HEK293 (cell line): ENCODE measurements at regions not wholly inside any gene's neighbourhood (a gene's known extent, or its start where the extent isn't known, plus 50 kb on each side); places are given as distances from the start of the nearest gene placed in this dataset.

Source experiments
- CTCF ChIA-PET: fragments of 350-600 bp; formaldehyde crosslinking; extraction: SDS; loops from one replicate; lab custom pipeline; 2021; ENCODE audit warnings: antibody characterized with exemption; lab: Yijun Ruan, JAX
- POLR2A ChIA-PET: fragments of 300-600 bp; formaldehyde crosslinking; extraction: SDS; loops from one replicate; lab custom pipeline; 2020; ENCODE audit warnings: antibody characterized with exemption, inconsistent platforms; lab: Yijun Ruan, JAX
- H3K27ac ChIP-seq: fragments of 200-500 bp; sonication (Bioruptor generic); 2 replicates; pipeline ENCODE4 v1.5.1; 2014; ENCODE audit warnings: low read depth, low read length, control low read depth, inconsistent platforms; ENCODE audit errors: extremely low read depth
- H3K36me3 ChIP-seq, 2 experiments: fragments of 200-500 bp in 1 of 2; sonication (Bioruptor generic) in 1 of 2; 1 replicate in 1 of 2; 2 replicates in 1 of 2; pipeline ENCODE4 v1.5.1; 2014 to 2017; ENCODE audit warnings: inconsistent platforms in 2 of 2, low read length in 2 of 2; ENCODE audit not compliant: control insufficient read depth in 2 of 2, insufficient read depth in 1 of 2
- H3K4me1 ChIP-seq: fragments of 200-500 bp; sonication (Bioruptor generic); 2 replicates; pipeline ENCODE4 v1.5.1; 2014; ENCODE audit warnings: mild to moderate bottlenecking, low read length, inconsistent platforms; ENCODE audit not compliant: control insufficient read depth, insufficient read depth
- H3K4me3 ChIP-seq: 2 replicates; pipeline ENCODE4 v1.5.1; 2011; ENCODE audit warnings: low read depth, mild to moderate bottlenecking, control low read depth, low read length, moderate library complexity
- H3K9me3 ChIP-seq: fragments of 200-500 bp; sonication (Bioruptor generic); 2 replicates; pipeline ENCODE4 v1.5.1; 2014; ENCODE audit warnings: low read depth, low read length, inconsistent platforms; ENCODE audit not compliant: control insufficient read depth, insufficient read depth
- GLI4 ChIP-seq: fragments of 450-650 bp; formaldehyde crosslinking; IDR thresholded peaks from 2 replicates; pipeline ENCODE4 v1.5.1; 2016; ENCODE audit warnings: missing biosample characterization, missing genetic modification characterization
- HIC1 ChIP-seq: fragments of 450-650 bp; formaldehyde crosslinking; IDR thresholded peaks from 2 replicates; pipeline ENCODE4 v1.5.1; 2016; ENCODE audit warnings: missing biosample characterization, missing genetic modification characterization
- HOXA7 ChIP-seq: sonication (generic); formaldehyde crosslinking; IDR thresholded peaks from 2 replicates; pipeline ENCODE4 v1.8.1; 2022; ENCODE audit warnings: missing genetic modification reagents, borderline replicate concordance
- KLF10 ChIP-seq: fragments of 450-650 bp; IDR thresholded peaks from 2 replicates; pipeline ENCODE4 v1.5.1; 2018; ENCODE audit warnings: missing biosample characterization, mild to moderate bottlenecking, missing genetic modification characterization
- PRDM6 ChIP-seq: fragments of 450-650 bp; formaldehyde crosslinking; IDR thresholded peaks from 2 replicates; pipeline ENCODE4 v1.5.1; 2017; ENCODE audit warnings: missing biosample characterization, missing genetic modification characterization
- REPIN1 ChIP-seq: fragments of 450-650 bp; formaldehyde crosslinking; IDR thresholded peaks from 2 replicates; pipeline ENCODE4 v1.5.1; 2017; ENCODE audit warnings: missing biosample characterization, missing genetic modification characterization, low read depth
- YY2 ChIP-seq: fragments of 450-650 bp; formaldehyde crosslinking; IDR thresholded peaks from 2 replicates; pipeline ENCODE4 v1.5.1; 2016; ENCODE audit warnings: missing biosample characterization, missing genetic modification characterization
- ZNF248 ChIP-seq: fragments of 450-650 bp; formaldehyde crosslinking; IDR thresholded peaks from 2 replicates; pipeline ENCODE4 v1.5.1; 2017; ENCODE audit warnings: missing biosample characterization, missing genetic modification characterization
- ZNF274 ChIP-seq, 2 experiments: fragments of 200-500 bp in 1 of 2; fragments of 450-650 bp in 1 of 2; sonication (Bioruptor generic) in 1 of 2; formaldehyde crosslinking in 1 of 2; IDR thresholded peaks; 2 replicates each; pipeline versions ENCODE4 v1.5.1 to v1.6.1; 2014 to 2016; ENCODE audit warnings: borderline replicate concordance in 1 of 2, inconsistent platforms in 1 of 2, low read length in 1 of 2, missing biosample characterization in 1 of 2, missing genetic modification characterization in 1 of 2
- ZNF391 ChIP-seq: fragments of 450-650 bp; formaldehyde crosslinking; IDR thresholded peaks from 2 replicates; pipeline ENCODE4 v1.5.1; 2016; ENCODE audit warnings: low read depth, missing biosample characterization, missing genetic modification characterization, borderline replicate concordance
- ZNF449 ChIP-seq: fragments of 450-650 bp; formaldehyde crosslinking; IDR thresholded peaks from 2 replicates; pipeline ENCODE4 v1.5.1; 2017; ENCODE audit warnings: missing biosample characterization, mild to moderate bottlenecking, missing genetic modification characterization, moderate library complexity
- ZNF544 ChIP-seq: fragments of 450-650 bp; formaldehyde crosslinking; IDR thresholded peaks from 2 replicates; pipeline ENCODE4 v1.5.0; 2017; ENCODE audit warnings: missing biosample characterization, missing genetic modification characterization
- ZNF792 ChIP-seq: fragments of 450-650 bp; formaldehyde crosslinking; IDR thresholded peaks from 2 replicates; pipeline ENCODE4 v1.5.1; 2016; ENCODE audit warnings: missing biosample characterization, missing genetic modification characterization
- ZNF837 ChIP-seq: fragments of 450-650 bp; formaldehyde crosslinking; IDR thresholded peaks from 2 replicates; pipeline ENCODE4 v1.5.1; 2016; ENCODE audit warnings: missing biosample characterization, missing genetic modification characterization
- TF ChIP-seq, protein P1 (sequence below): IDR thresholded peaks from 2 replicates; pipeline ENCODE4 v1.6.1; 2011; ENCODE audit warnings: mild to moderate bottlenecking, low read depth, low read length, borderline replicate concordance
- TF ChIP-seq, protein P2 (sequence below): fragments of 450-650 bp; formaldehyde crosslinking; IDR thresholded peaks from 2 replicates; pipeline ENCODE4 v1.5.1; 2016; ENCODE audit warnings: missing biosample characterization, missing genetic modification characterization, low read depth
- TF ChIP-seq, protein P3 (sequence below): fragments of 450-650 bp; formaldehyde crosslinking; IDR thresholded peaks from 2 replicates; pipeline ENCODE4 v1.5.1; 2017; ENCODE audit warnings: missing biosample characterization, missing genetic modification characterization

- Histone ChIP-seq H3K9me3 (no peaks in the 10 kb centered on the region; the same call in 1 of the 2 replicates), H3K36me3 (no peaks in the 10 kb centered on the region), H3K4me1 (no peaks in the 10 kb centered on the region), H3K4me3 (no peak overlapping the region), H3K27ac (no peak overlapping the region)
- POLR2A ChIA-PET = no interaction called here
- CTCF ChIA-PET = no interaction called here
- TF ChIP-seq, protein P1, sequence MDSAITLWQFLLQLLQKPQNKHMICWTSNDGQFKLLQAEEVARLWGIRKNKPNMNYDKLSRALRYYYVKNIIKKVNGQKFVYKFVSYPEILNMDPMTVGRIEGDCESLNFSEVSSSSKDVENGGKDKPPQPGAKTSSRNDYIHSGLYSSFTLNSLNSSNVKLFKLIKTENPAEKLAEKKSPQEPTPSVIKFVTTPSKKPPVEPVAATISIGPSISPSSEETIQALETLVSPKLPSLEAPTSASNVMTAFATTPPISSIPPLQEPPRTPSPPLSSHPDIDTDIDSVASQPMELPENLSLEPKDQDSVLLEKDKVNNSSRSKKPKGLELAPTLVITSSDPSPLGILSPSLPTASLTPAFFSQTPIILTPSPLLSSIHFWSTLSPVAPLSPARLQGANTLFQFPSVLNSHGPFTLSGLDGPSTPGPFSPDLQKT = no peak
- no peak for TF ChIP-seq GLI4 (tag by site-specific recombination)
- no peak for TF ChIP-seq ZNF274 (IDR thresholded peaks at IDR 0.05; ENCODE audit: low read length)
- no peak for TF ChIP-seq ZNF274 (tag by site-specific recombination; IDR thresholded peaks at IDR 0.05; ENCODE audit: borderline replicate concordance)
- TF ChIP-seq ZNF544 = no peak
- no peak for TF ChIP-seq ZNF391 (tag by site-specific recombination)
- TF ChIP-seq KLF10 (tag by site-specific recombination) = no peak
- no peak for TF ChIP-seq PRDM6 (tag by site-specific recombination)
- TF ChIP-seq ZNF449 (tag by site-specific recombination) = no peak
- TF ChIP-seq ZNF248 = no peak
- no peak for TF ChIP-seq ZNF792 (tag by site-specific recombination)
- TF ChIP-seq, protein P2, sequence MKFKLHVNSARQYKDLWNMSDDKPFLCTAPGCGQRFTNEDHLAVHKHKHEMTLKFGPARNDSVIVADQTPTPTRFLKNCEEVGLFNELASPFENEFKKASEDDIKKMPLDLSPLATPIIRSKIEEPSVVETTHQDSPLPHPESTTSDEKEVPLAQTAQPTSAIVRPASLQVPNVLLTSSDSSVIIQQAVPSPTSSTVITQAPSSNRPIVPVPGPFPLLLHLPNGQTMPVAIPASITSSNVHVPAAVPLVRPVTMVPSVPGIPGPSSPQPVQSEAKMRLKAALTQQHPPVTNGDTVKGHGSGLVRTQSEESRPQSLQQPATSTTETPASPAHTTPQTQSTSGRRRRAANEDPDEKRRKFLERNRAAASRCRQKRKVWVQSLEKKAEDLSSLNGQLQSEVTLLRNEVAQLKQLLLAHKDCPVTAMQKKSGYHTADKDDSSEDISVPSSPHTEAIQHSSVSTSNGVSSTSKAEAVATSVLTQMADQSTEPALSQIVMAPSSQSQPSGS = no peak
- no peak for TF ChIP-seq REPIN1 (tag by site-specific recombination)
- TF ChIP-seq, protein P3, sequence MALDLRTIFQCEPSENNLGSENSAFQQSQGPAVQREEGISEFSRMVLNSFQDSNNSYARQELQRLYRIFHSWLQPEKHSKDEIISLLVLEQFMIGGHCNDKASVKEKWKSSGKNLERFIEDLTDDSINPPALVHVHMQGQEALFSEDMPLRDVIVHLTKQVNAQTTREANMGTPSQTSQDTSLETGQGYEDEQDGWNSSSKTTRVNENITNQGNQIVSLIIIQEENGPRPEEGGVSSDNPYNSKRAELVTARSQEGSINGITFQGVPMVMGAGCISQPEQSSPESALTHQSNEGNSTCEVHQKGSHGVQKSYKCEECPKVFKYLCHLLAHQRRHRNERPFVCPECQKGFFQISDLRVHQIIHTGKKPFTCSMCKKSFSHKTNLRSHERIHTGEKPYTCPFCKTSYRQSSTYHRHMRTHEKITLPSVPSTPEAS (tag by site-specific recombination) = no peak
- TF ChIP-seq ZNF837 (tag by site-specific recombination) = no peak
- no peak for TF ChIP-seq HOXA7 (CRISPR knock-in tag)
- no peak for TF ChIP-seq YY2 (tag by site-specific recombination)
- no peak for TF ChIP-seq HIC1 (tag by site-specific recombination)
Measured at GRCh38 chr10:3445648-3446047, 273.1 kb upstream of the PITRM1 start.
